Stimulated activated CD4-positive, alpha-beta T cell treated with anti-CD3 and anti-CD28 coated beads, Interleukin-4, amount 100 ng/mL, for 48 hours (primary cell): ENCODE measurements at regions not wholly inside any gene's neighbourhood (a gene's known extent, or its start where the extent isn't known, plus 50 kb on each side); places are given as distances from the start of the nearest gene placed in this dataset.

Experiments used
- DNase-seq, 2 donors: peaks; one replicate each; pipeline ENCODE4 v3.0.0-alpha.2; 2020; ENCODE audit warnings: low read depth in 2 of 2

DNA sequence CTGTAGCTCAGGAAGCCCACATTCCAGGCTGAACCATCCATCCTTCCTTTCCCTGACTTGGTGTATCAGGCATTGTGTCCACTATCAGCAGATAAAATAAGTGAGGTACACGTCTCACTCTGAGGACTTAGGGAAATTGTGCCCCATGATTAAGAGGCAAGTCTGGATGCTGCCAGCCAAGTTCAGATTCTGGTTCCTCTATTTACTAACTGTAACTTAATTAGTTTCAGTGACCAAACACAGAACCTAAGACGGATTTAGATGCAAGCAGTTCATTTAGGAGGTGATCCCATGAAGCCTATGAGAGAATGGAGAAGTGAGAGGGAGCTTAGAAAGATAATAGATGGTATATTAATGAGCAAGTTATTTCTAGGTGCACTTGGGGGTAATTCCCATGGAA is 56.6 kb upstream of the PACRGL start:
- no peak for DNase-seq

- no peak for DNase-seq
These were observed 55.0 kb upstream of the PACRGL start for GRCh38 chr4:20645236-20645635.

DNA sequence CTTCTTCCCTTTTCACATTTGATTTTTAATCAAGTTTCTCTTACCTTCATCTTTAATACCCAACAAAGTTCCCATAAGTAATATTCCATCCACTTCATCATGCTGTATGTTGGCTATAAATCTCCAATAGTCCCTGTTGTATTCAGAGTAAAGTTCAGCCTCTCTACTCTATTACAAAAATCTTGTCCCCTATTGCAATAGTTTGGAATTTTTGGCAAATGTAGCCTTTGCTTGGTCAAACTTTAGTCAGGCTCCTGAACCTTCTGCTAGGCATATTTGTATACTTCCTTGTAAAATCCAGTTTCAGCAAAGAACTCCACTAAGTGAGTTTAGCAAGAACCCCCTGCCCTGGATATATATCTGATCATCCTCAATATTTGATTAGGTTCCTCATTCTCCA is 54.0 kb upstream of the PACRGL start:
- DNase-seq, result no peak
